SU-DHL-6 (cell line): ENCODE measurements at regions not wholly inside any gene's neighbourhood (a gene's known extent, or its start where the extent isn't known, plus 50 kb on each side); places are given as distances from the start of the nearest gene placed in this dataset.

Experiments
- H2AFZ ChIP-seq: fragments of 200-600 bp; sonication (generic); 2 replicates; pipeline ENCODE4 v1.6.1; 2014; ENCODE audit warnings: low read depth, mild to moderate bottlenecking, moderate library complexity, mixed read lengths, antibody characterized with exemption, low read length; ENCODE audit not compliant: severe bottlenecking
- H3F3A ChIP-seq: fragments of 200-600 bp; shearing (Covaris generic); 2 replicates; pipeline ENCODE4 v1.6.0; 2016; ENCODE audit warnings: antibody characterized with exemption, mild to moderate bottlenecking; ENCODE audit not compliant: insufficient read depth
- H3K27ac ChIP-seq: fragments of 200-600 bp; sonication (generic); 2 replicates; pipeline ENCODE4 v1.5.1; 2016; ENCODE audit warnings: low read depth, mild to moderate bottlenecking, low read length, moderate library complexity, mixed read lengths
- H3K27me3 ChIP-seq: fragments of 200-600 bp; sonication (generic), shearing (Covaris generic); 2 replicates; pipeline ENCODE4 v1.6.0; 2014; ENCODE audit warnings: mild to moderate bottlenecking, low read length
- H3K36me3 ChIP-seq: fragments of 200-600 bp; sonication (generic); 2 replicates; pipeline ENCODE4 v1.6.1; 2014; ENCODE audit warnings: mild to moderate bottlenecking, low read length, mixed read lengths
- H3K4me2 ChIP-seq: fragments of 300-600, 200-600 bp; shearing (Covaris generic), sonication (generic); 2 replicates; pipeline ENCODE4 v1.6.0; 2014; ENCODE audit warnings: low read length, low read depth, mild to moderate bottlenecking; ENCODE audit not compliant: poor library complexity, severe bottlenecking
- H3K4me3 ChIP-seq: fragments of 200-600 bp; sonication (generic); 2 replicates; pipeline ENCODE4 v1.5.1; 2014; ENCODE audit warnings: antibody characterized with exemption, low read length, mild to moderate bottlenecking, mixed read lengths; ENCODE audit not compliant: insufficient read depth, poor library complexity, severe bottlenecking
- H3K79me2 ChIP-seq: fragments of 200-600 bp; sonication (generic); 2 replicates; pipeline ENCODE4 v1.6.1; 2014; ENCODE audit warnings: mild to moderate bottlenecking, low read length, moderate library complexity; ENCODE audit not compliant: insufficient read depth
- H3K9ac ChIP-seq: fragments of 200-600 bp; sonication (generic); 2 replicates; pipeline ENCODE4 v1.7.0; 2014; ENCODE audit warnings: mild to moderate bottlenecking, low read length
- H3K9me2 ChIP-seq: fragments of 200-600 bp; sonication (generic); replicated peaks from 2 replicates; pipeline ENCODE4 v1.6.1; 2014; ENCODE audit warnings: low read length; ENCODE audit not compliant: insufficient read depth
- H3K9me3 ChIP-seq: fragments of 200-600 bp; sonication (generic); 2 replicates; pipeline ENCODE4 v1.6.1; 2014; ENCODE audit warnings: low read length, mixed read lengths; ENCODE audit not compliant: insufficient read depth
- H4K20me1 ChIP-seq: fragments of 200-600 bp; sonication (generic); 2 replicates; pipeline ENCODE4 v1.6.1; 2014; ENCODE audit warnings: low read depth, mild to moderate bottlenecking, antibody characterized with exemption, low read length, moderate library complexity, mixed read lengths
- EZH2phosphoT487 ChIP-seq: fragments of 200-600 bp; sonication (generic), shearing (Covaris generic); conservative IDR thresholded peaks from 2 replicates; pipeline ENCODE4 v1.6.1; 2018; ENCODE audit warnings: mild to moderate bottlenecking, antibody characterized with exemption, low read length, moderate library complexity, mixed read lengths
- TF ChIP-seq, protein P1 (sequence below): fragments of 200-600 bp; sonication (generic); IDR thresholded peaks from one replicate; pipeline ENCODE4 v1.5.1; 2017; ENCODE audit warnings: antibody characterized with exemption, mild to moderate bottlenecking, low read length, moderate library complexity; ENCODE audit not compliant: insufficient read depth, poor library complexity, severe bottlenecking

DNA sequence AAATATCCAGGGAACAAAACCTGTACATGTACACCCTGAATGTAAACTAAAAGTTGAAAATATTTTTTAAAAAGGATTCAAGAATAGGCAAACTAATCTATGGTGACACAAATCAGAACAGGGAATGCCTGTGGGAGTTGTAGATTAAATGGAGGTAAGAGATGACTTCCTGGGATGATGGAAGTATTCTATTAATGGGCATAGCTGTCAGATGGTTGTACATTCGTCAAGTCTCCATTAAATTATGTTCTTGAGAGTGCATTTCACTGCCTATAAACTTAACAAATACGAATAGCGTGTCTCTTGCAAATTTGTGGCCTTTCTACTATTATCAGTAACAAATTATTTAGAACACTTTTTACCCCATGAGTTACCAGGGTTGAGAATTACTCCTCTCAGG lies 207.0 kb downstream of the HNMT start:
- Histone ChIP-seq H2AFZ (no peak overlapping the region), H4K20me1 (no peaks in the 10 kb centered on the region), H3K9me3 (no peaks in the 10 kb centered on the region), H3K36me3 (no peaks in the 10 kb centered on the region), H3K9ac (no peak overlapping the region), H3F3A (no peaks in the 10 kb centered on the region), H3K79me2 (no peaks in the 10 kb centered on the region), H3K9me2 (no peaks in the 10 kb centered on the region), H3K4me3 (no peak overlapping the region), H3K27ac (no peak overlapping the region), H3K4me2 (no peak overlapping the region), H3K27me3 (no peaks in the 10 kb centered on the region)
- TF ChIP-seq, protein P1, sequence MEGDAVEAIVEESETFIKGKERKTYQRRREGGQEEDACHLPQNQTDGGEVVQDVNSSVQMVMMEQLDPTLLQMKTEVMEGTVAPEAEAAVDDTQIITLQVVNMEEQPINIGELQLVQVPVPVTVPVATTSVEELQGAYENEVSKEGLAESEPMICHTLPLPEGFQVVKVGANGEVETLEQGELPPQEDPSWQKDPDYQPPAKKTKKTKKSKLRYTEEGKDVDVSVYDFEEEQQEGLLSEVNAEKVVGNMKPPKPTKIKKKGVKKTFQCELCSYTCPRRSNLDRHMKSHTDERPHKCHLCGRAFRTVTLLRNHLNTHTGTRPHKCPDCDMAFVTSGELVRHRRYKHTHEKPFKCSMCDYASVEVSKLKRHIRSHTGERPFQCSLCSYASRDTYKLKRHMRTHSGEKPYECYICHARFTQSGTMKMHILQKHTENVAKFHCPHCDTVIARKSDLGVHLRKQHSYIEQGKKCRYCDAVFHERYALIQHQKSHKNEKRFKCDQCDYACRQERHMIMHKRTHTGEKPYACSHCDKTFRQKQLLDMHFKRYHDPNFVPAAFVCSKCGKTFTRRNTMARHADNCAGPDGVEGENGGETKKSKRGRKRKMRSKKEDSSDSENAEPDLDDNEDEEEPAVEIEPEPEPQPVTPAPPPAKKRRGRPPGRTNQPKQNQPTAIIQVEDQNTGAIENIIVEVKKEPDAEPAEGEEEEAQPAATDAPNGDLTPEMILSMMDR = no peak
- no peak for TF ChIP-seq EZH2phosphoT487

DNA sequence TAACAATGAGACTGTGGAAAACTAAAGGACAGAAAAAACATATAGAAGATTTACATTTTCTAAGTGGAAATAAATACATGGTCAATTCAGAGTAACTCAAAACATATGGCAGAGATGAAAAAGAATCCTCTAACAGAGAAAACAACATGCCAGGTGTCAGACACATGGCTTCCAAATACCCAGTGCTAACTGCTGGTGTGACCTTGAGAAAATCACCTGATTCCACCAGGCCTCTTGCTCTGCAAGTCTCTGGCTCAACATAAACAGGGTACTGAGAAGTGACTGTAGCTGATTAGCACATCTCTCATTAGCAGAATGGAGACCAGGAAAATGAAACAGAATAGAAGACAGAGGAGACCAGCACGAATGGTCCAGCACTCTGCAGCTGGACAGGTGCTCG lies 210.8 kb downstream of the HNMT start:
- no peaks in the 10 kb centered on the region for H3K9me2 ChIP-seq
- H3K27me3 ChIP-seq = no peaks in the 10 kb centered on the region
- TF ChIP-seq EZH2phosphoT487 = no peak
- TF ChIP-seq, protein P1 = no peak
- no peaks in the 10 kb centered on the region for H4K20me1 ChIP-seq
- H2AFZ ChIP-seq = no peak overlapping the region
- no peaks in the 10 kb centered on the region for H3F3A ChIP-seq
- H3K27ac ChIP-seq = no peak overlapping the region
- no peaks in the 10 kb centered on the region for H3K9me3 ChIP-seq
- H3K9ac ChIP-seq = no peak overlapping the region
- no peaks in the 10 kb centered on the region for H3K79me2 ChIP-seq
- H3K36me3 ChIP-seq = no peaks in the 10 kb centered on the region
- no peak overlapping the region for H3K4me2 ChIP-seq
- no peak overlapping the region for H3K4me3 ChIP-seq

DNA sequence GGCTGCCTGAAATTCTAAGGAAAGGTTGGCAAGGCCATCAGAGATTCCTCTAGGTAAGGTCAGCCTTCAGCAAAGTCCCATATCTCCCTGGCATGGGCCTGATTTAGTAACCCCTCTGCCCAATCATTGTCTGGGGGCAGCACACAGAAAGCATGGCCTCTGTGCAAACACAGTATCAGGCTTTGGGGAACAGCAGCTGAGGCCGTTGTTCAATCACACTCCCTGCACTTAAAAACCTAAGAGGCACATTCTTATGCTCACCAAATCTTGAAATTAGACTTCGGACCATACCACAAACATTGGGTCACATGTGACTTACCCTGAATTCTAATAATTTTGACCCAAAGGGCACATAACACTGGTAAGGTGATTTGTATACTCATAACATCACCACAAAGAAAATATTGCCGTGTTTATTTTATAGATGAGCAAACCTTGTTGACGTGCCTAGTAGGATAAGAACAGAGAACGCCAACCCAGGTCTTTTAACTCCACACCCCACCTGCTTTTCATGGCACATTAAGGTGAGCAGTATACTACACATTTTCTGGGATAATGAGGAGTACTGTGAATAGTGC lies 212.7 kb downstream of the HNMT start:
- H3K36me3 ChIP-seq = no peaks in the 10 kb centered on the region
- H3K4me3 ChIP-seq = no peak overlapping the region
- no peak overlapping the region for H2AFZ ChIP-seq
- no peaks in the 10 kb centered on the region for H3K27me3 ChIP-seq
- no peak overlapping the region for H3K9ac ChIP-seq
- no peaks in the 10 kb centered on the region for H3K9me2 ChIP-seq
- TF ChIP-seq, protein P1 = no peak
- TF ChIP-seq EZH2phosphoT487 = no peak
- H3K9me3 ChIP-seq = no peaks in the 10 kb centered on the region
- H3K4me2 ChIP-seq = no peak overlapping the region
- H3K27ac ChIP-seq = no peak overlapping the region
- H4K20me1 ChIP-seq = no peaks in the 10 kb centered on the region
- H3F3A ChIP-seq = no peaks in the 10 kb centered on the region
- H3K79me2 ChIP-seq = no peaks in the 10 kb centered on the region
